ENCODE measurements at regions not wholly inside any gene's neighbourhood (a gene's known extent, or its start where the extent isn't known, plus 50 kb on each side); places are given as distances from the start of the nearest gene placed in this dataset.

DNA sequence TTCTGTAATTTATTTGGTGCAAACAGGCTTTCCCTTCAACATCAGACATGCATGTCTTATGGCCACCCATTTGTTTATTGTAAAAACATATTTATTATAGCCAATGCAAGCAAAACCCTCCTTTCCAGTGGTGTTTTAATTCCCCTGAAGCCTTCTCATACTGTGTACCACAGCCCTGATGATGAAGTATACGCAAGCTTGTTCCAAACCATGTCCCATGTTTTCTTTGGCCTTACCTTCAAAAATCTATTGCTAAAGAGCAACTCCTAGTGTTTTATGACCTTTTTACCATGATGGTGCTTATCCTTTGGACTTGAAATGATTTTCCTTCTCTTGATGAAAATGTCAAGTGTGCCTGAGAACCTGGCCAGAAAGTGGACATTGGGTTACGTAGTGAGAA is 85.9 kb upstream of the CCDC91 start:
- no peak overlapping the region for H3K4me3 ChIP-seq (ENCODE audit: low read length)
- DNase-seq (ENCODE audit: low read depth) = no peak
- TF ChIP-seq, protein P1, sequence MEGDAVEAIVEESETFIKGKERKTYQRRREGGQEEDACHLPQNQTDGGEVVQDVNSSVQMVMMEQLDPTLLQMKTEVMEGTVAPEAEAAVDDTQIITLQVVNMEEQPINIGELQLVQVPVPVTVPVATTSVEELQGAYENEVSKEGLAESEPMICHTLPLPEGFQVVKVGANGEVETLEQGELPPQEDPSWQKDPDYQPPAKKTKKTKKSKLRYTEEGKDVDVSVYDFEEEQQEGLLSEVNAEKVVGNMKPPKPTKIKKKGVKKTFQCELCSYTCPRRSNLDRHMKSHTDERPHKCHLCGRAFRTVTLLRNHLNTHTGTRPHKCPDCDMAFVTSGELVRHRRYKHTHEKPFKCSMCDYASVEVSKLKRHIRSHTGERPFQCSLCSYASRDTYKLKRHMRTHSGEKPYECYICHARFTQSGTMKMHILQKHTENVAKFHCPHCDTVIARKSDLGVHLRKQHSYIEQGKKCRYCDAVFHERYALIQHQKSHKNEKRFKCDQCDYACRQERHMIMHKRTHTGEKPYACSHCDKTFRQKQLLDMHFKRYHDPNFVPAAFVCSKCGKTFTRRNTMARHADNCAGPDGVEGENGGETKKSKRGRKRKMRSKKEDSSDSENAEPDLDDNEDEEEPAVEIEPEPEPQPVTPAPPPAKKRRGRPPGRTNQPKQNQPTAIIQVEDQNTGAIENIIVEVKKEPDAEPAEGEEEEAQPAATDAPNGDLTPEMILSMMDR (conservative IDR thresholded peaks at IDR 0.05; ENCODE audit: low read depth, low read length) = no peak

DNA sequence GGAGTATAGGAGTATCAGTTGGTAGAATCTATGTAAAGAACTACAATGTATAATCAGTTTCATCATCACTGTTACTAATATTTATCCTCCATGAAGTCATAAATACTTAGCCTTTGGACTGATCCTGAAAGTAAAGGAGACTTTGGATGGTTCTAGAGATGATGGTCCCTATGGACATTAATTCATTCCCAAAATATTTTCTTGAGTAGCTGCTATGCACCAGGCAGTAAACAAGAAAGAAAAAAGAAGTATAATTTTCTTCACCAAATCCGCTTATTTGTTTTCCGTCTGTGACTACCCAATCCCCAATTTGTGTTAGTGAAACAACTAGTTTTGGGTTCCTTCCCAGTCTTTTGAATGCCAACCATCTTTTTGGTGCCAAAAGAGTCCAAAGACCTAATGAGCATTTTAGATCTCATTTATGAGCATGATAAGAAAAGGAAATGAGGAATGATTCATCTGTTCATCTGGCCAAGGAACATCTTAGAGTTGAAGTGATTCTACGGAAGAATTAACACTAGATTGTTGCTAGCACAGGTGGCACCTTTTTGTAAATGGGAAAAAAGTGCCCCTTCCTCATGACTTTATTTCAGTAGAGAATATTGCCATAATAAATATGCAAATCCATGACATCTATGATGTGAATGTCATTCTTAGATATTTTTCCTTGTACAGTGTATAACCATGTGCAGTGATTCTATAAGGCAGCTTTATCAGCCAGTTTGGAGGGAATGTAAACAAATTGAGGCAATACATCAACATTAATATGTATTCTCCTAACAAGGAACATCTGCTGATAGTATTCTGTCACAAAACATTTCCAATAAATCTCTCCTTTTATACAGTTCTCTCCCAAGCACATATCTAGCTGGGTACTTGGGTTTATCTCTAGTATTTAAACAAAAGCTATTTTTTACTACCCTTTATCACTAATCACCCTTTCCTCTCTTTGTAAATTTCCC is 85.1 kb upstream of the CCDC91 start:
- no peak overlapping the region for H3K4me3 ChIP-seq (ENCODE audit: low read length)
- TF ChIP-seq, protein P1 (conservative IDR thresholded peaks at IDR 0.05; ENCODE audit: low read depth, low read length) = no peak
- DNase-seq (ENCODE audit: low read depth) = no peak

DNA sequence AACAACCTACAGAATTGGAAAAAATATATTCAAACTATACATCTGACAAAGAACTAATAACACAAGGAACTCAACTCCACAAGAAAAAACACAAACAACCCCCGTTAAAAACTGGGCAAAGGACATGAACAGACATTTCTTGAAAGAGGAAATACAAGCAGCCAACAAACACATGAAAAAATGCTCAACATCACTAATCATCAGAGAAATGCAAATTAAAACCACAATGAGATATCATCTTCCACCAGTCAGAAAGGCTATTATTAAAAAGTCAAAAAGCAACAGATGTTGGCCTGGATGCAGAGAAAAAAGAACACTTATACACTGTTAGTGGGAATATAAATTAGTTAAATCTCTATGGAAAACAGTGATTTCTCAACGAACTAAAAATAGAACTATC is 82.6 kb upstream of the CCDC91 start:
- no peak for DNase-seq (ENCODE audit: low read depth)
- H3K4me3 ChIP-seq (ENCODE audit: low read length) = no peak overlapping the region
- TF ChIP-seq, protein P1 (conservative IDR thresholded peaks at IDR 0.05; ENCODE audit: low read depth, low read length) = no peak

DNA sequence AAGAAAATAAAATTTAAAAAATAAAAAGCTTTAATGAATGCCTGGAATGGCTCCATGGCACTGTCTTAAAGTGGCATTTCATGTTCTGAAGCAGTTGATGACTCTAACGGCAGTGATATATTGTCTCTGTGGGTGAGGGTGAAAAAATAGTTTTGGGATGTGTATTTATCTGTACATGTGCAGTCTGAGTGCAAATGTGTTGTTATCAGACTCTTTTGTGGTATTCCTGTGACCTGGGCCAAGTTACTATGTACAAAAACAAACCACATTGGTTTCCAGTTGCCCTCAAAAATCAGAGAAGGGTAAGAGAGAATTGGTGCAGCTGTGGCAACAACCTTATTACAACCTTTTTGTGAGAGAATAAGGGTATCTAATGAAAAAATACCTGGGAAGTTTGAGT is 81.7 kb upstream of the CCDC91 start:
- no peak for DNase-seq (ENCODE audit: low read depth)
- no peak overlapping the region for H3K4me3 ChIP-seq (ENCODE audit: low read length)

DNA sequence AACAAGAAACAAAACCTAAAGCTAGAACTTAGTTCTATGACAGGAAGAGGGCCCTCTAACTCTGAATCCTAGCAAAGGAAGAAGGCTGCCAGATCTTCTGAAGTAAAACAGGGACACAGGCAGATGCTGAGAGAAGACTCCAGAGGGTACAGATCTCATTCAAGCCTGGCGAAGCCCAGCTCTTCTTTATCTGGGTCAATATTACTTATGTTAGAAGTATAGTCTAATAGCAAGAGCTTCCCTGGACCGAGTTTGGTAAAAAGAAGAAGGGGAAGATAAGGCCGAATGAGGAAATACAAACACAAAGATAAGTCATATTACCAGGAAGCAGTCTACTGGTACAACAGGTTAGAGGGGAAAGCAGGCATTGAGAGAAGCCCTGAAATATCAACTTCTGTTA is 79.9 kb upstream of the CCDC91 start:
- no peak overlapping the region for H3K4me3 ChIP-seq (ENCODE audit: low read length)
- no peak for DNase-seq (ENCODE audit: low read depth)
- TF ChIP-seq, protein P1 (conservative IDR thresholded peaks at IDR 0.05; ENCODE audit: low read depth, low read length) = no peak

More for the DNA sequence above, 81.7 kb upstream of the CCDC91 start:
- TF ChIP-seq, protein P1 (conservative IDR thresholded peaks at IDR 0.05; ENCODE audit: low read depth, low read length) = no peak

DNA sequence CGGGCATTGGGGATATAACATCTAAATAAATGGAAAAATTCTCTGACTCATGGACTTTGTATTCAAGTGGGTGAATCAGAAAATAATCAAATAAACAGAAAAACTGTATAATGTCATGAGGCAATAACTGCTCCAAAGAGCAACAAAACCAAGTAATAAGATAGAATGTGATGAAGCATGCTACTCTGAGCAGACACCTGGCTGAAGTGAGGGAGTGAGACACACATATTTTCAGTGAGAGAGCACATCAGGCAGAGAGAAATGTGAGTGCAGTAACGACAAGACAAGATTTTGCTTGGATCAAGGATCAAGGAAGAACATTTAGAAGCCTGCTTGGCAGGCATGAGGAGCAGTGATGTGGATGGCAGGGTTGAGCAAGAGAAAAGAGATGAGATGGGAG is 75.8 kb upstream of the CCDC91 start:
- TF ChIP-seq, protein P1 (conservative IDR thresholded peaks at IDR 0.05; ENCODE audit: low read depth, low read length) = no peak
- H3K4me3 ChIP-seq (ENCODE audit: low read length) = no peak overlapping the region
- DNase-seq (ENCODE audit: low read depth) = no peak

DNA sequence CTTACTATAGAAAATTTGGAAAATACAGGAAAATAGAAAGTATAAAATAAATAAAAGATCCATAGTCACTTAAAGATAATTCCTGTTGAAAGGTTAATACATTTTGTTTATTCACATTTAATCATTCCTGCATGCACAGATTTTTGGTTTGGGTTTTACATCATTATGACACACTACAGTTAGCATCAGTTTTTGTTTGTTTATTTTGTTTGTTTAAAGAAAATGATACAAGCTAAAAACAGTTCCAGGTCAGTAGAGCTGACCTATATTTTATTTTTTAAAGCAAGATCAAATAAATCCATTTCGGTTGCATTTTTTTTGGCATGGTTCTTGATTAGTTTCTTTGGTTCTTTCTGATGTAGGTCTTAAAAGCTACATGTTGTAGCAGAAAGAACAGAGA is 68.8 kb upstream of the CCDC91 start:
- TF ChIP-seq, protein P1 (conservative IDR thresholded peaks at IDR 0.05; ENCODE audit: low read depth, low read length) = no peak
- no peak for DNase-seq (ENCODE audit: low read depth)
- no peak overlapping the region for H3K4me3 ChIP-seq (ENCODE audit: low read length)

Measured in retinal pigment epithelial cell (primary cell).